Progenitor cell of endocrine pancreas (in vitro differentiated cells): ENCODE measurements at regions not wholly inside any gene's neighbourhood (a gene's known extent, or its start where the extent isn't known, plus 50 kb on each side); places are given as distances from the start of the nearest gene placed in this dataset.

Experiments used
- DNase-seq: peaks from one replicate; pipeline ENCODE4 v3.0.0; 2021; ENCODE audit warnings: low spot score; ENCODE audit not compliant: unreplicated experiment
- H3K27ac Mint-ChIP-seq: 2 replicates; pipeline ENCODE4 v1.8.0; 2021; ENCODE audit warnings: mild to moderate bottlenecking, moderate library complexity, mixed read lengths
- H3K27me3 Mint-ChIP-seq: 2 replicates; pipeline ENCODE4 v1.8.0; 2021; ENCODE audit warnings: mixed read lengths
- H3K36me3 Mint-ChIP-seq: 2 replicates; pipeline ENCODE4 v1.8.0; 2022; ENCODE audit warnings: mixed read lengths; ENCODE audit not compliant: insufficient read depth
- H3K4me1 Mint-ChIP-seq: 2 replicates; pipeline ENCODE4 v1.8.0; 2021; ENCODE audit warnings: low read depth, mixed read lengths
- H3K4me3 Mint-ChIP-seq: 2 replicates; pipeline ENCODE4 v1.8.0; 2021; ENCODE audit warnings: low read depth, mild to moderate bottlenecking, moderate library complexity, mixed read lengths
- H3K9me3 Mint-ChIP-seq: 2 replicates; pipeline ENCODE4 v1.8.0; 2021; ENCODE audit warnings: low read depth, mixed read lengths
- TF ChIP-seq, protein P1 (sequence below): fragments of 200-600 bp; sonication (generic); IDR thresholded peaks from one replicate; pipeline ENCODE4 v1.5.0; 2021; ENCODE audit warnings: antibody characterized with exemption, mild to moderate bottlenecking; ENCODE audit not compliant: unreplicated experiment

DNA sequence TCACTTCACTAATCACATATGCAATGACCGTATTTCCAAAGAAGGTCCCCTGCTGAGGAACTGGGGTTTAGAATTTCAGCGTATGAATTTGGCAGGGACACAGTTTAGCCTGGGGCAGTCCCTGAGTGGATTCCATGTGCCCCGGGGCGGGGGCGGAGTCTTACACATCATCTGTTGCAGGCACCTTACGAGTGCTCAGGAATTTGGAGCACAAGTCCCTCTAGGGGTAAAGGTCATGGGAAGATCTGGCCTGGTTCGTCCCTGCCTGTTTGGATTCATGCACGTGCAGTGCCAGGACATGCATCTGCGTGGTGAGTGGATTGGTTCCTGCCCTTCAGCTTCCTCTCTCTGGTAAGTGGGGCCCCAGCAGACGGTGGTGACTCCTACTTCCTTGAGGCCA, 208.3 kb upstream of the C1orf174 start:
- no peaks in the 10 kb centered on the region for H3K4me1 Mint-ChIP-seq
- H3K27ac Mint-ChIP-seq = no peak overlapping the region
- H3K4me3 Mint-ChIP-seq = no peak overlapping the region
- TF ChIP-seq, protein P1, sequence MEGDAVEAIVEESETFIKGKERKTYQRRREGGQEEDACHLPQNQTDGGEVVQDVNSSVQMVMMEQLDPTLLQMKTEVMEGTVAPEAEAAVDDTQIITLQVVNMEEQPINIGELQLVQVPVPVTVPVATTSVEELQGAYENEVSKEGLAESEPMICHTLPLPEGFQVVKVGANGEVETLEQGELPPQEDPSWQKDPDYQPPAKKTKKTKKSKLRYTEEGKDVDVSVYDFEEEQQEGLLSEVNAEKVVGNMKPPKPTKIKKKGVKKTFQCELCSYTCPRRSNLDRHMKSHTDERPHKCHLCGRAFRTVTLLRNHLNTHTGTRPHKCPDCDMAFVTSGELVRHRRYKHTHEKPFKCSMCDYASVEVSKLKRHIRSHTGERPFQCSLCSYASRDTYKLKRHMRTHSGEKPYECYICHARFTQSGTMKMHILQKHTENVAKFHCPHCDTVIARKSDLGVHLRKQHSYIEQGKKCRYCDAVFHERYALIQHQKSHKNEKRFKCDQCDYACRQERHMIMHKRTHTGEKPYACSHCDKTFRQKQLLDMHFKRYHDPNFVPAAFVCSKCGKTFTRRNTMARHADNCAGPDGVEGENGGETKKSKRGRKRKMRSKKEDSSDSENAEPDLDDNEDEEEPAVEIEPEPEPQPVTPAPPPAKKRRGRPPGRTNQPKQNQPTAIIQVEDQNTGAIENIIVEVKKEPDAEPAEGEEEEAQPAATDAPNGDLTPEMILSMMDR = no peak
- peaks cover 18% of the 10 kb centered on the region for H3K27me3 Mint-ChIP-seq
- no peaks in the 10 kb centered on the region for H3K9me3 Mint-ChIP-seq
- no peak for DNase-seq
- no peaks in the 10 kb centered on the region for H3K36me3 Mint-ChIP-seq

DNA sequence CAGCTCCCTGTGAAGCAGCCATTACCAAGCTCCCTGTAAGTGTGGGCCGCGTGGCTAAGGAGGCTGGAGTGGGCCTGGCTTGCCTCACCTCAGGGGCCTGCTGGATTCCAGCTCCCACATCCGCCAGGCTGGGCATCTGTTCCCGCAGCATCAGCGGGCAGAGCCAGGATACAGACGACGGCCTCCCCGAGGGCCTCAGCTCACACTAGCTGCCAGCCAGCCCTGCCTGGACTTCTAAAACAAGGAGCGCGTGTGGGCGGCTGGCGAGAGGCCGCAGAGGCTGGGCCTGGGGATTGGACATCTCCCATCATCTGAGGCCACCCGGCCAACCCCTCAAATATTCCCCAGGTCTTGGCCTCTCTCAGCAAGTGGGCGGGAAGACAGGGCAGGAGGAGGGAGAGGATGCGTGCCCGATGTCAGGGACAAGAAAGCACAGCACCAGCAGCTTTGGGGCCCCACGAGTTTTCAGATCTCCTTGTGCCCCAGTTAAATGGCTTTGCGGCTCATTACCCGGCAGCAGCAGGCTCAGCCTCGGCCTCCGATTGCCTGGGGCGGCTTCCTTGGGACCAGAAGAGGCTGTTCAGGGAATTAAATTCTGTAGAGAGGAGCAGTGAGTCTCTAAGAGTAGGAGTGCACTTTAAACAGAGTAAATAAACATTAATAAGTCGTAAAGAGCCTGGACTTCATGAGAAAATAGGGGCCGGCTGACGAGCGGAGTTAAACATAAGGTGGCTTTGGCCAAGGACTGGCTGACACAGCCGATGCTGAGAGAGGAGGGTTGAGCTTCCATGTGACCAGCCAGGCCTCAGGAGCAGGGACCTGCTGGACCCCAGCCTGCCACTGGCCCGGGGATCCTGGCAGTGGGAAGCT, 208.9 kb upstream of the C1orf174 start:
- H3K36me3 Mint-ChIP-seq = no peaks in the 10 kb centered on the region
- no peak overlapping the region for H3K27ac Mint-ChIP-seq
- DNase-seq = no peak
- TF ChIP-seq, protein P1 = no peak
- H3K9me3 Mint-ChIP-seq = peaks cover 2% of the 10 kb centered on the region
- no peaks in the 10 kb centered on the region for H3K4me1 Mint-ChIP-seq
- peaks cover 19% of the 10 kb centered on the region for H3K27me3 Mint-ChIP-seq
- no peak overlapping the region for H3K4me3 Mint-ChIP-seq

DNA sequence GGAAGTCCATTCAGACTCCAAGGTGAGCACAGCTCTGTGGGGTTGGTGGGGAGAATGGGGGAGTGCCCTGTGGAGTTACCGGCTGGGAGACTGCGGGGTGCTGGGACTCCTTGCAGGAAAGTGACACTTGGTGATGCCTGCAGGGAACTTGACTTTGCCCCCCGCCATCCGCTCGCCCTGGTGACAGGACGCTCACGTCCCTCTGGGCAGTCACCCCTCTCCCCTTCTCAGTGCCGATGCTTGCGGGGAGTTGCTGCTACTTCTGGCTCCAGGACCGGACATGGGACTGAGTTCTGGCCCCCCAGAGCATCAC, 209.5 kb upstream of the C1orf174 start:
- TF ChIP-seq, protein P1 = no peak
- no peaks in the 10 kb centered on the region for H3K36me3 Mint-ChIP-seq

DNA sequence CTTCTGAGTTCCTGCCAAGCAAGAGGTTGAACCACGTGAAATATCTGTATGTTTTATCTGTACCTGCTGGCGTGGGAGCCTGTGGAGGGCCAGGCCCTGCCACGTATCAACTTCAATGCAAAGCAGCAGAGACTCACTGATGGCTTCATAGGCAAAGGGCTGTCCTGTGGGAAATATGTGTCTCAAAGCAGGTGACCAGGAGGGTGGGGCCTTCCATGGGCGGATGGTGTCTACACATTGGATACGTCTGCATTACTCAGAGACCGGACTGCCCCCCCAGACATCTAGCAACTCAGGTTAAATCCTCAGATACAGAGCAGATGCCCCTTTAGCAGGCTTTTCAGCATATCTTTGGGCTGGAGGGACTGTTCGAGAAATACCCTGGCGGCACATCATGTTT, 210.8 kb upstream of the C1orf174 start:
- no peak for DNase-seq
- Mint-ChIP-seq H3K27me3 (peaks cover 22% of the 10 kb centered on the region), H3K27ac (no peak overlapping the region), H3K9me3 (peaks cover 6% of the 10 kb centered on the region), H3K4me3 (no peak overlapping the region), H3K36me3 (no peaks in the 10 kb centered on the region), H3K4me1 (no peaks in the 10 kb centered on the region)
- TF ChIP-seq, protein P1 = no peak

More for the DNA sequence above, 209.5 kb upstream of the C1orf174 start:
- Mint-ChIP-seq H3K4me3 (no peak overlapping the region), H3K4me1 (no peaks in the 10 kb centered on the region), H3K27ac (peak overlapping the region; percentile 60), H3K9me3 (peaks cover 6% of the 10 kb centered on the region), H3K27me3 (peaks cover 22% of the 10 kb centered on the region)
- no peak for DNase-seq

DNA sequence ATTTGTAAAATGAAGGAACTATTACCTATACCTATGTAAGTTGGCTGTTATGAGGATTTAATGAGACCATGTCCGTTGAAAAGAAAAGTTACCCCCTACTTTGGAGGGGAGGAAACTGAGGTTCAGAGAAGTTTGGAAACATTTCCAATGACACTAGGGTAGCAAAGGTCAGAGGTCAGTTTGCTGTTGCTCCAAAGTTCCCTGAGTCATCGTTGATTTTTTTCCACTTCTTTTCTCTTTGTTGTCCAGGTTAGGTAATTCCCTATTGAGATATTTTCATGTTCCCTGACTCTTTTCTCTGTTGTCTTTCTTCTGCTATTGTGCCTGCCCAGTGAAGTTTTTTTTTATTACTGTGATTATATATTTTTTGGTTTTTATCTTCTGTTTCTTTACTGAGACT, 213.8 kb upstream of the C1orf174 start:
- Mint-ChIP-seq H3K4me3 (no peak overlapping the region), H3K27ac (no peak overlapping the region), H3K9me3 (peaks cover 6% of the 10 kb centered on the region), H3K27me3 (peaks cover 26% of the 10 kb centered on the region), H3K4me1 (no peaks in the 10 kb centered on the region), H3K36me3 (no peaks in the 10 kb centered on the region)
- TF ChIP-seq, protein P1 = no peak
- no peak for DNase-seq
